Right kidney (tissue), 1 donor: ENCODE measurements at regions not wholly inside any gene's neighbourhood (a gene's known extent, or its start where the extent isn't known, plus 50 kb on each side); places are given as distances from the start of the nearest gene placed in this dataset.

ENCODE experiments used
- DNase-seq: peaks from one replicate; pipeline ENCODE4 v3.0.0-alpha.2; 2016

GRCh38 chr1:198472997-198473396 lies 67.5 kb downstream of the ATP6V1G3 start:
- no peak for DNase-seq

DNA sequence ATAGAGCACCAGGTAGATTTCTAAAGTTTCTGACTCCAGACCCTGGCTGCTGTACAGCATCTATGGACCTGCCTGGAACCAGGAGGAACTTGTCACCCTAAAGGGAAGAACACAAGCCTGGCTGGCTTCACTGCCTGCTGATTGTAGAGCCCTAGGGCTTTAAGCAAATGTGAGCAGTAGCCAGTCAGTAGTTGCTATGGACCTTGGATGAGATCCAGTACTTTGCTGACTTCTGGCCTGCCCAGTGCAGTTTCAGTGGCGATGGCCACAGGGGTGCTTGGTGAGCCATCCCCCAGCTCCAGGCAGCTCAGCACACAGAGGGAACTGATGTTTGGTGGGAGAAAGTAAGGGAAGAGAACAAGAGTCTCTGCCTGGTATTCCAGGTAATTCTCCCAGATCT lies 68.4 kb downstream of the ATP6V1G3 start:
- DNase-seq, result no peak

GRCh38 chr1:198467907-198468306 lies 72.6 kb downstream of the ATP6V1G3 start:
- DNase-seq, result no peak

GRCh38 chr1:198467342-198467741 lies 73.1 kb downstream of the ATP6V1G3 start:
- no peak for DNase-seq

- peak; percentile 1 for DNase-seq
Observed at GRCh38 chr1:198465201-198466144, 75.0 kb downstream of the ATP6V1G3 start.

GRCh38 chr1:198463709-198464108 lies 76.8 kb downstream of the ATP6V1G3 start:
- DNase-seq, result no peak

DNA sequence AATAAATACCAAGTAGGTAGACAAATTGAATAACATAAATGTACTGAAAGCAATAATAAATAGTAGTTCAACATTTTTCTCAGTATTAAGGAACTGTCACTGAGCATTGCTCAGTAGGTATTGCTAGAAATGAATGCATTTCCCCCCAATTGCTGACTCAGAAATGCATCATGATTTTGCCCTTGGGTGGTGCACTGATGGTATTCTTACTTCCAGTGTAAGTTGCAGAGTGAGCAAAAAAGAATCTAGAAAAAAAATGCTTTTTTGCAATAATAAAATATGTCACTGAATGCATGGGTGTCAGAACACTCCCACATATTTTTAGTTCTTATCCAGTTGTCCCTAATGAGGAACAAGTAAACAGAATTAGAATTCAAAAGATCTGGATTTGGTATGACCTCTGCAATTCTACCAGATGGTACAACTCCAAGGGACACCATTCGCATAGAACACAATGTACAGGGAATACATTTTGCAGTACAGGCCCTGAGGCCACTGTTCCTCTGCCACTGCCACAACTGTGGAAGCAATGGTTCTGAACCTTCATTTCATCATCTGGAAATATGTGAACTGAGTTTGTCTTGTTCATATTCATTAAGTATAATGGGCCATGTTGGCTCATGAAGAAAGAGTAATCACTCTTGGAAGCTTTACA lies 78.0 kb downstream of the ATP6V1G3 start:
- DNase-seq, result no peak

DNA sequence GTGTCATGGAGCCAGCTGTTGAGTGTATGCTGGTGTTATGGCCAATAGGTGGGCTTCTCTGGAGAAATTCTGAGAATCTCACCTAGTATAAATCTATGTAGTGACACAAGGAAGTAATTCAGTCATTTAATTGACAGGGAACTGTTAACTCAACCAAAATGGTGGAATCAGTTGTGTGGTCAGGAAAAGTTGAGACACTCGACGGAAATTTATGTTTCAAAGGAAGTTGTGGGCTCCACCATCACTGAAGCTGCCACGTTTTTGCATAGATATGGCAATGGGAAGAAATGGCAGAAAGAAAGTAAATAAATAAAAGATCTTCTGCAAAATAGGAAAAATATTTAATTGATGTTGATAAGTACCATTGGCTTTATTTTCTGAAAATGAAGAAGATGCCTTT lies 84.5 kb downstream of the ATP6V1G3 start:
- no peak for DNase-seq

DNA sequence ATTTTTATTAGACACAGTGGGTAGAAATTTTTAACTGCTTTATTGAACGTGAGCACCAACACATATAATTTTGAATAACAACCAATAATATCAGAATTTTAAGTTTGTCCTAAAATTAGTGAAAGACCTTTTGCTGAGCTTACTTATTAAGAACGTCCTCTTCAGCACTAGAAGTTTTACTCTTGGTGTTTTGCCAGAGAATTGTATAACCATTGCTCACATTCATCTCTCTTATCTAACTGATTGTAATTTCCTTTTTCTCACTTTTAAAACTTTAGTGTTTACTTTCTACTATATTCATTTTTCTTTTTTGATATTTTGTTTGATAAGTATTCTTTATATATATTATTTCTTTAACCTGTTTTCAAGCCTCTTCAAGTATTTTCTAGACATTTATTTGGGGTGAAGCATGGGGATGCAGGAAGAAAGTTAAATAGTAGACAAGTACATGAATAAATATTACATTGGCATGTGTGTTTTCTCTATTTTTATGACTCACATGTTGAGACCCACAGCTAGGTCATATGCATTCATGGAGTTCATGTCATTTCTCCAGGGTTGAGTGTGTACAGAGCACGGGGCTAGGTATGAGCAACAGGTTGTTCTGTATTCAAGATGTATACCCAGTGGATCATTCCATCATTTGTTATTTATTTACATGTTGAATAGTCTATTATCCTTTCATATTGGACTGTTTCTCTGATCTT lies 90.6 kb downstream of the ATP6V1G3 start:
- DNase-seq, result no peak

DNA sequence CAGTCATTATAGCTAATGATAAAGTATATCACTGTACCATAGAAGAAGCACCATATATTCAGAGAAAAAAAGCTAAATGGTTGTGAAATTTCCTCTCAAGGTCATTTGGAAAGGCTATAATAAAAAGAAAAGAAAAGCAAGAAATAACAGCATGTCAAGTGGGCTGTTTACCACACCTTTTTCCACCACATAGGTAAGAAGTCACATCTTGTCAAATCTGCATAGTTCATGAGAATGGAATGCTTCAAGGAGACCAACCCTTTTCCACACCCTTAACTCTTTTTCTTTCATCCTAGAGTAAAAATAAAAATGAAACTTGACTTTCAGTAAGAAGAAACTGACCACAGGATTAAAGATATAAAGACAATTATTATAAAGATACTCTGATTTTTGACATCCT lies 91.2 kb downstream of the ATP6V1G3 start:
- no peak for DNase-seq

DNA sequence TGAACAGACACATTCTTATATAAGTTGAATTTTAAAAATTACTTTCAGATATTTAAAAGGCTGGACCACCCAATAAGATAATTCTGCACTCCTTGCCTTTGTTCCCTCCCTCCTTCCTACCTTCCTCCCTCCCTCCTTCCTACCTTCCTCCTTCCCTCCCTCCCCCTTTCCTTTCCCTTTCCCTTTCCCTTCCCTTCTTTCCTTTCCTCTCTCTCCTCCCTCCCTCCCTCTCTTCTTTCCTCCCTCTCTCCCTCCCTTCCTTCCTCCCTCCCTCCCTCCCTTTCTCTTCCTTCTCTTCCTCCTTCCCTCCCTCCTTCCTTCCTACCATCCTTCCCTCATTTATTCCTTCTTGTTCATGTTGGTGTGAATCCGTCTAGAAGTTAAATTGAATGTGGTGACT lies 93.0 kb downstream of the ATP6V1G3 start:
- DNase-seq, result no peak

DNA sequence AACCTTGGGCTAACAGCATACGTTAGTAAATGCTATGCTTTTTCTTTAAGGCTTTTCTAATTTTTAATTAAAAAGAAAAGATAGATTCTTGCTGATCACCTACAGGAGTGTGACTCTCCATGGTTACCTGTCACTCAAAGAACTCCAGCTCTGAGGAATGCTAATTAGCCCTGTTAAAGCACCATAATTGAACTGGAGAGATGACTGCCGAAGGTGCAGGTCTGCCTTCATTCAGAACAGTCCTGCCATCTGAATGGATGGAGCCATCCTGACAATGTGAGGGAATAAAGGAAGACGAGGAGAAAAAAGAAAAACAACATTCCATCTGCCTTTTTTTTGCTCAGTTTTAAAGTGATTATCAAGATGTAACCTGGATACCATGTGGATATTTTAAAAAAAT lies 94.6 kb downstream of the ATP6V1G3 start:
- no peak for DNase-seq

DNA sequence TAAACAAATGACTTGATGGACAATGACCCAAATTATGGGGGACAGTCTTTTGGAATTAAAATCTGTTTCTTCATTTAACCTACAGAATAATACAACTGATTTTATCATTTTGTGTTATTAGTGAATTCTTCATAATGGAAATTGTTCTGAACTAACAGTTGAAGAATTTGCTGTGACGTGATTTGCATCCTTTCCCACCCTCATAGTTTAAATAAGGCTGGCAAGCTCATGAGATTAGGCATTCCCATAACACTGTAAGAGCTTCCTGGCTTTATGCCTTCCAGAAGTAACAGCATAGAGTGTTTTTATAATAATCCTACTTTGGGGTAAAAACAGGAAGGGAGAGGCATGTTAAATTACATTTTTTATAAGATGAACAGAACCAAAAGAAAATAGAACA lies 95.7 kb downstream of the ATP6V1G3 start:
- no peak for DNase-seq

GRCh38 chr1:198443365-198444233 lies 96.9 kb downstream of the ATP6V1G3 start:
- no peak for DNase-seq

- no peak for DNase-seq
Observed at GRCh38 chr1:198440842-198441241, 99.6 kb downstream of the ATP6V1G3 start.

DNA sequence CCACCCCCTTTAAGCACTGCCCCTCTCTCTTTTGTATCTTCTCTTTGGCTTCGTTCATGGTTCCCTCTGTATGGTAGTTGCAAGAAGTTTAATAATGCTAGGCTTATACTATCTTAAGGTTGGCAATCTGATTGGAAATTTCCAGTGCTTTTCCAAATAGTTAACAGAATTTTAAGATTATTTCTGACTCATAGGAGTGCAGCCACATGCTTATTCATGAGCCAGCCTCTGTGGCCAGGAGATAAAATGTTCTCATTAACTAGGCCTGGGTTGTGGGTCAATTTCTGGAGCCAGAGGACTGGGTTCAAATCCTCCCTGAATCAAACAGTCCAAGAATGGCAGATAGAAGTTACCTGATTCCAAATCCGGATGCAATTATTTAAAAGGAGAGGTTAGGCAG lies 103.1 kb downstream of the ATP6V1G3 start:
- no peak for DNase-seq

- no peak for DNase-seq
Observed at GRCh38 chr1:198436276-198436675, 104.2 kb downstream of the ATP6V1G3 start.

GRCh38 chr1:198435056-198435455 lies 105.4 kb downstream of the ATP6V1G3 start:
- no peak for DNase-seq

GRCh38 chr1:198424441-198424840 lies 116.0 kb downstream of the ATP6V1G3 start:
- no peak for DNase-seq

DNA sequence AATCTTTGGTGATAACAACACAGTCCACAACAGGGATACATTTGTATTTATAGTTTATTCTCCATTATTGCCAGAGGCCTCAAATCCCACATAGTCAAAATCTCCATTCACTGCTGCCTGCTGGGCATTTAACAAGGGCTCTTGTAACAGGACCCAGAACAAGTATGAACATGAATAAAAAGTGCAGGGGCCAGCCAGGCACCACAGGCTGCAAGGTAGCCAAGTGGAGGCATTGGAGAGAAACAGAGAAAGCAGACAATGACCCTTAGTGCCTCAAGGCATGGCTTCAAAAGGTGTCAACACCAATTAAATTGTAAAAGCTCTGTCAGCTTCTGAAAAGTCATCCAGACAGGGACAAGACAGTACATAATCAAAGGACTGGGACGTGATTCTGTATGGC lies 116.8 kb downstream of the ATP6V1G3 start:
- no peak for DNase-seq

DNA sequence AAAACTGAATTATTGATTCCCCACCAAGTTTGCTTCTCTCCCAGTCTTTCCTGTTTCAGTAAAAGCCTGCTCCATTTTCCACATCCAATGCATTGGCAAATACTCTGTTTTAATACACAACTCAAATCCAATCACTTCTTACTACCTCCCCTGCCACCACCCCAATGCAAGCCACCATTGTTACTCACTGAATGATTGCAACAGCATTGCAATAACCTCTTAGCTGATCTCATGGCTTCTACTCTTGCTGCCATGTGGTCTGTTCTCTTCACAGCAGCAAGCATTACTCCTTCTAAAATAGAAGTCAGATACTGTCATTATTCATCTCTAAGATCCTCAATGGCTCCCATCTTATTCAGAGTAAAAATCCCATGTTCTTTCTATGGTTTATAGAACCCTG lies 123.4 kb downstream of the ATP6V1G3 start:
- no peak for DNase-seq

- DNase-seq, result no peak
Observed at GRCh38 chr1:198416296-198416695, 124.2 kb downstream of the ATP6V1G3 start.
